Esophagus muscularis mucosa (tissue), 4 donors: ENCODE measurements at regions not wholly inside any gene's neighbourhood (a gene's known extent, or its start where the extent isn't known, plus 50 kb on each side); places are given as distances from the start of the nearest gene placed in this dataset.

Experiments used
- EP300 ChIP-seq: sonication (generic); formaldehyde crosslinking; IDR thresholded peaks from one replicate; pipeline ENCODE4 v1.6.1; 2017; ENCODE audit warnings: antibody characterized with exemption
- POLR2A ChIP-seq: fragments of 450-650 bp; IDR thresholded peaks from one replicate; pipeline ENCODE4 v1.6.1; 2017; ENCODE audit warnings: antibody characterized with exemption, moderate library complexity, mild to moderate bottlenecking, low read depth
- POLR2AphosphoS5 ChIP-seq, 2 donors: sonication (generic); formaldehyde crosslinking; IDR thresholded peaks; one replicate each; pipeline ENCODE4 v1.6.1; 2017; ENCODE audit warnings: antibody characterized with exemption in 2 of 2
- TF ChIP-seq, protein P1 (sequence below), 3 experiments: fragments of 200-600 bp in 2 of 3; fragments of 450-650 bp in 1 of 3; sonication (generic) in 2 of 3; IDR thresholded peaks; one replicate each; pipeline ENCODE4 v1.5.1; 2017 to 2019; ENCODE audit warnings: antibody characterized with exemption in 3 of 3, mild to moderate bottlenecking in 2 of 3, moderate library complexity in 1 of 3

DNA sequence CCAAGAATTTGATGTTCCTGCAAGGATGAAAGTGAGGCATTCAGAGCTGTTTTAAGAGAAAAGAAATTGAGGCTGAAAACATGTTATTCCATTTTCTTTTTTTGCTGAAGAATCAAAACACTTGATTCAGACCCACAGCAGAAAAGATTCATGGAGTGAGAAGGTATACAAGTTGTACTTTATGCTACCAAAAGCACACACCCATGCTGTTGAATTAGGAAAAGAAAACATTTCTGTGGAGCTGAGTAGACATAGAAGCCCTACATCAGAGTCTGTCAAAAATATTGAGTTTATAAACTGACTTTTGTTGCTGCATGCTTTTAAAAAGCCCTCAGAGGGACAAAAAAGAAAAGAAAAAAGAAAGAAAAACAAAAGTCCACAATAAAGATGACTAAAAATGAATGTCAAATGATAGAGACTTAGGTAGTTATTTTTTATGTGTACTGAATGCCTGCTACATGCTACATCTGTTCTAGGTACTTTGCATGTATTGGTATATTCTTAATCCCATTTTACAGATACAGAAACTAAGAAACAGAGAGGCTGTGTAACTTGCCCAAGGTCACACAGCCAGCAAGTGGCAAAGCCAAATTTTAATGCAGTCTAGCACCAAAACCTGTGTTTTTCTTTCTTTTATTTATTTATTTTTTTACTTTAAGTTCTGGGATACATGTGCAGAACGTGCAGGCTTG, 71.7 kb upstream of the PALS2 start:
- TF ChIP-seq, protein P1, sequence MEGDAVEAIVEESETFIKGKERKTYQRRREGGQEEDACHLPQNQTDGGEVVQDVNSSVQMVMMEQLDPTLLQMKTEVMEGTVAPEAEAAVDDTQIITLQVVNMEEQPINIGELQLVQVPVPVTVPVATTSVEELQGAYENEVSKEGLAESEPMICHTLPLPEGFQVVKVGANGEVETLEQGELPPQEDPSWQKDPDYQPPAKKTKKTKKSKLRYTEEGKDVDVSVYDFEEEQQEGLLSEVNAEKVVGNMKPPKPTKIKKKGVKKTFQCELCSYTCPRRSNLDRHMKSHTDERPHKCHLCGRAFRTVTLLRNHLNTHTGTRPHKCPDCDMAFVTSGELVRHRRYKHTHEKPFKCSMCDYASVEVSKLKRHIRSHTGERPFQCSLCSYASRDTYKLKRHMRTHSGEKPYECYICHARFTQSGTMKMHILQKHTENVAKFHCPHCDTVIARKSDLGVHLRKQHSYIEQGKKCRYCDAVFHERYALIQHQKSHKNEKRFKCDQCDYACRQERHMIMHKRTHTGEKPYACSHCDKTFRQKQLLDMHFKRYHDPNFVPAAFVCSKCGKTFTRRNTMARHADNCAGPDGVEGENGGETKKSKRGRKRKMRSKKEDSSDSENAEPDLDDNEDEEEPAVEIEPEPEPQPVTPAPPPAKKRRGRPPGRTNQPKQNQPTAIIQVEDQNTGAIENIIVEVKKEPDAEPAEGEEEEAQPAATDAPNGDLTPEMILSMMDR (IDR thresholded peaks at IDR 0.05): no peak
- no peak for TF ChIP-seq POLR2AphosphoS5 (IDR thresholded peaks at IDR 0.05)
- no peak for TF ChIP-seq EP300
- TF ChIP-seq POLR2A: no peak
